ENCODE measurements at regions not wholly inside any gene's neighbourhood (a gene's known extent, or its start where the extent isn't known, plus 50 kb on each side); places are given as distances from the start of the nearest gene placed in this dataset.

- no peak for TF ChIP-seq PATZ1 (CRISPR knock-in tag; IDR thresholded peaks at IDR 0.05; ENCODE audit: borderline replicate concordance)
- TF ChIP-seq RARB (CRISPR knock-in tag; IDR thresholded peaks at IDR 0.05), result no peak
- no peak for TF ChIP-seq ZFP3 (CRISPR knock-in tag; IDR thresholded peaks at IDR 0.05)
- no peak for TF ChIP-seq CREB5 (CRISPR knock-in tag; IDR thresholded peaks at IDR 0.05; ENCODE audit: low read depth)
- no peak for TF ChIP-seq ZC3H10 (CRISPR knock-in tag; IDR thresholded peaks at IDR 0.05)
- TF ChIP-seq TOX (CRISPR knock-in tag; IDR thresholded peaks at IDR 0.05; ENCODE audit: borderline replicate concordance), result no peak
- no peak for TF ChIP-seq CSRNP3 (CRISPR knock-in tag; IDR thresholded peaks at IDR 0.05)
- TF ChIP-seq ARNTL (CRISPR knock-in tag; IDR thresholded peaks at IDR 0.05; ENCODE audit: borderline replicate concordance, low read depth), result no peak
Observed at GRCh38 chr5:179437341-179438001, 92.2 kb upstream of the ADAMTS2 start.

Measured in SK-N-SH treated with all-trans-retinoic acid at 6 μM for 48 hours (cell line).